GM19372 (cell line): ENCODE measurements at regions not wholly inside any gene's neighbourhood (a gene's known extent, or its start where the extent isn't known, plus 50 kb on each side); places are given as distances from the start of the nearest gene placed in this dataset.

ENCODE experiments used
- ATAC-seq: cut with Tn5 transposase; IDR thresholded peaks from one replicate; pipeline ENCODE4 v1.9.1; 2021; ENCODE audit warnings: mild to moderate bottlenecking, low read depth, moderate library complexity; ENCODE audit not compliant: unreplicated experiment

GRCh38 chr2:150872756-150873395 is 385.4 kb upstream of the RND3 start:
- ATAC-seq, result no peak

DNA sequence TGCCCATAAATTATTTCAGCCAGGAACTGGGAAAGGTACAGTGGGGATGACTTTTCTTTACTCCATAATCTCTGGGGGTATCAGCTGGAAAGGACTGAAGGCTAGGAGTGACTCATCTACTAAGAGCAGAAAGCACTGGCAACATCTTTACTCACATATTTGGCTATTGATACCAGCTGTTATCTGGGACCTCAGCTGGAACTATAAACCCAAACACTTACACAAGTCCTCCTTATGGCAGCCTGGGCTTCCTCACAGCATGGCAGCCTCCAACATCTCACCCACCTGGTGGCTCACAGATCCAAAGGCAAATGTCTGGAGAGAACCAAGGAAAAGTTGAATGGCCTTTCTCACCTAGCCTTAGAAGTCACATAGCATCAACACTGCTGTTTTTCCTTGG is 379.0 kb upstream of the RND3 start:
- ATAC-seq, result no peak

DNA sequence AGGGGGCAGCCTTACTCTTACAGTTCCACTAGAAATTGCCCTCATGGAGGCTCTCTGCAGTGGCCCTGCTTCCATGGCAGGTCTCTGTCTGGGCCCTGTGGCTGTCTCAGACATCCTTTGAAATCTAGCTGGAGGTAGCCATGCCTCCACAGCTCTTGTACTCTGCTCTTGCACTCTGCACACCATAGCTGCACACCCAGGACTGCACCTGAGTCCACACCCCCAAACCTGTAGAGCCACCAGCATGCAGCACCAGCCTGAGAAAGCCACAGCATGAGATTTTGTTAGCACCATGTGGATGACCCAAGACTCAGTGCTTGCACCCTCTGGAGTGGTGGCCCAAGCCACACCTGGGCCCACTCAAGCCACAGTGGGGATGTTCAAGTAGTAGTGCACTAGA is 376.2 kb upstream of the RND3 start:
- ATAC-seq, result no peak

- no peak for ATAC-seq
Observed at GRCh38 chr2:150860301-150860700, 372.8 kb upstream of the RND3 start.

- no peak for ATAC-seq
Observed at GRCh38 chr2:150859877-150860276, 372.4 kb upstream of the RND3 start.

GRCh38 chr2:150859162-150859561 is 371.7 kb upstream of the RND3 start:
- no peak for ATAC-seq

DNA sequence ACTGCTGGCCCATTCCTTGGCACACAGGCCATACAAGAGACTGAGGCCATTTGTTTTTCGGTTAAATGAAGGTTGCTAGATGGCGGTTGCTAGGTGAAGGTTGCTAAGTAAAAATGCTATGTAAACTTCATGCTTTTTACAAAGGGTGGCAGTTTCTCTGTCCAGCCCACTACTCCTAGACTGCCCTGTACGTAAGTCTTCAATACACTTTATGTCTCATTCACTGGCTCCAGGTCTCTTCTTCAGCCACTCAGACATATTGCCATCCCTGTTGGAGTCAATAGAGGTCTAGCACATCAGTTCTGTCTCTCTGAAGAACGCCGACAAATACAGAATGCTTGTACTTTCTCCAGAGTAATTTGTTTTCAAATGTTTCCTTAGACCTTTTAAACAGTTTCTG is 370.9 kb upstream of the RND3 start:
- no peak for ATAC-seq

- no peak for ATAC-seq
Observed at GRCh38 chr2:150856596-150857281, 369.3 kb upstream of the RND3 start.

DNA sequence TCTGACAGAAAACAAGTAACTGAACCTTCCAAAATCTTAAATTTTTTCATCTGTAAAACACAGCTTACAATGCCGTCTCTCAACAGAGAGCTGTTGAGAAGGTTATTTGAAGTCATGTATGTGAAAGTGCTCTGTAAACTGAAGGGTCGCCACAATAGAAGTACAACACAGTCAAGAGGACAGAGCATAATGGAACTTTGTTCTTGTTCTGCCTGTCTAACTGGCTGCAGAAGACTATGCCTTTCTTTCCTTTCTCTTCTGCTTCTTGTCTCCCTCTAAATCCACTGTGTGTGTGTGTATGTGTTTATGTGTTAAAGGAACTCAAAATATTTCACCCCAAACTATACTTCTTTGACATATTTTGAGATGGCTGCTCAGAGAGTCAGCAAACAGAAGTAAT is 365.8 kb upstream of the RND3 start:
- ATAC-seq, result no peak

DNA sequence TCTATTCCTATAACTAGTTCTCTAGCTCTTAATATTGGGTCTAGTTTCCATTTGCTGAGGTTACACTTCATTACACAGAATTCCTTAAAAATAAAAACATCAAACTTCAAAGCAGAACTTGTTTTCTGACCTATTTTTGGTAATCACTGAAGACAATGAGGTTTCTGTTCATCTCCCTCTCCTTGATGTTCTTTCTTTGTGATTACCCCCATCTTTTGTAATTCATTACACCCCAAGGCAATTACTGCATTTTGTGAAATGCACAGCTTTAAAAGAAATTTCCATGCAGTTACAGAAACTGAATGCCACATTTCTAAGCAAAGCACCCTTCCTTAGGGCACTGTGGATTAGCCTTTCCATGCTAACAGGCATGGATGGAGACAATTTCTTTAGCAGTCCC is 363.2 kb upstream of the RND3 start:
- no peak for ATAC-seq

DNA sequence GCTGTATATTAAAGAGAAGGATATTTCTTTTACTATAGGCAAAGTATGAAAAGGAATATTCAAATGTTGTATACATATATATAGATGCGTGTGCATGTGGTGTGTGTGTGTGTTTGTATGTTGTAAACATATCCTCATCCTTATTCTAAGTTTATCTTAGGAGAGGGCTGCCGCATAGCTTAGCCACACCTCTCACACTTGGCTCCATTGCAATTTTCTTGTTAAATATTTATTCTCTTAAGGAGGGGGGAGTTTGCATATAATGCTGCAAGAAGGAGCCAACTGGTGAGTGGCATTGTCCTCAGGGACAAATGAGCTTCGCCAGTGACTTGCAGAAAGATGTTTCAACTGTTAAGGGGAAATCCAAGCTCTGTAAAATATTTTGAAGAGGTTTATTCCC is 360.1 kb upstream of the RND3 start:
- ATAC-seq, result no peak

- ATAC-seq, result no peak
Observed at GRCh38 chr2:150846691-150847090, 359.2 kb upstream of the RND3 start.

- ATAC-seq, result no peak
Observed at GRCh38 chr2:150832686-150833085, 345.2 kb upstream of the RND3 start.

- no peak for ATAC-seq
Observed at GRCh38 chr2:150824118-150824517, 336.7 kb upstream of the RND3 start.

- no peak for ATAC-seq
Observed at GRCh38 chr2:150817422-150817821, 330.0 kb upstream of the RND3 start.

- ATAC-seq, result no peak
Observed at GRCh38 chr2:150812664-150813367, 325.3 kb upstream of the RND3 start.

GRCh38 chr2:150812066-150812465 is 324.6 kb upstream of the RND3 start:
- no peak for ATAC-seq

GRCh38 chr2:150811259-150811855 is 323.9 kb upstream of the RND3 start:
- no peak for ATAC-seq

- ATAC-seq, result no peak
Observed at GRCh38 chr2:150809103-150809502, 321.6 kb upstream of the RND3 start.

GRCh38 chr2:150806336-150806735 is 318.9 kb upstream of the RND3 start:
- no peak for ATAC-seq

GRCh38 chr2:150803689-150804398 is 316.4 kb upstream of the RND3 start:
- no peak for ATAC-seq
